Activated T-cell treated with anti-CD3 and anti-CD28 coated beads for 24 hours (primary cell): ENCODE measurements at regions not wholly inside any gene's neighbourhood (a gene's known extent, or its start where the extent isn't known, plus 50 kb on each side); places are given as distances from the start of the nearest gene placed in this dataset.
"Not testable (repeated sequence)": the region's sequence is repeated elsewhere in the genome, so short reads cannot be mapped to it uniquely, and the experiment has no call there.

Experiments
- DNase-seq: peaks from one replicate; pipeline ENCODE4 v3.0.0-alpha.2; 2020; ENCODE audit warnings: low read depth

DNA sequence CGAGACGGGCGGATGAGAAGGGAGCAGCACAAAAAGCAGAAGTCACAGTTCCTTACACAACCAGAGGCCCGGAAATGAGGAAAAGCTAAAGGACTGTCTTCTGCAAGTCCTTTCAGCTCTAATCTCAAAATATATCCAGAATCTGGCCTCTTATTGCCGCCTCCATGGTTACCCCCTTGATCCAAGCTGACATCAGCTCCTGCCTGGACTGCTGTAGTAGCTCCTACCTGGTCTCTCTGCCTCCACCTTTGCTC is 324.0 kb upstream of the ROPN1 start:
- DNase-seq = no peak

DNA sequence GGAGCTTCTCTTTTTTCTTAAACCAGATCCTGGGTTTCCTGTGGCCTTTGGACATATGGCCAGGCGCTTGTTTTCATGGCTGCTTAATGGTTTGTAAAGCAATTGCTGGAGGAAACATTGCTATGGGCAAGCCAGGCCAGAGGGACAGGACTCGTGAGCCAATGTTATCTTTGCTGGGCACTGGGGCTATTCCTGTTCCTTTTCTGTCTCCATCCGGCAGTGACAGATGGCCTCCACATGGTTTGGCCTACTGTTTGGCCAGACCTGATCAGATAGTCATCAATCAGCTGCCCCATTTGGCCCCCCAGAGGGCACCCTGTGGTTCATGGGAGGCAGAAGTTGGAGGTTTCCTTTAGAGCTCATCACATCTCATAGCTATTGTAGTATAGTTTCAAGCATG is 326.1 kb upstream of the ROPN1 start:
- no peak for DNase-seq

DNA sequence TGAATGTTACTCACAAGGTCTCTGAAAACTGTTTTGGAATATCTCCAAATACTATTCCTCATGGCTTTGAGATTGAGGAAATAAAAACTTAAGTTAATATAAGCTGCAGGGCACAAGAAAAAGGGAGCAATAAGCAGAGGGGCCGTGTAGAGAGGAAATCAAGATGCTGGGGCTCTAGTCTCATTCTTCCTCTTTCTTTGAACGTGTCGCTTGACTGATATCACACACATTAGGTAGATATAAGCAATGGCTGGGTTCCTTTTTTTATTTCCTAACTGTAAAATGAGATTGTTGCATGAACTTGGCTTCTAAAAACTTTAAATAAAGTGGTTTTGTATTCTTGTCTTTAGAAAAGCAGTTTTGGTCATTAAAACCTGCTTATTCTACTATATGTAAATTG is 326.7 kb upstream of the ROPN1 start:
- no peak for DNase-seq

DNA sequence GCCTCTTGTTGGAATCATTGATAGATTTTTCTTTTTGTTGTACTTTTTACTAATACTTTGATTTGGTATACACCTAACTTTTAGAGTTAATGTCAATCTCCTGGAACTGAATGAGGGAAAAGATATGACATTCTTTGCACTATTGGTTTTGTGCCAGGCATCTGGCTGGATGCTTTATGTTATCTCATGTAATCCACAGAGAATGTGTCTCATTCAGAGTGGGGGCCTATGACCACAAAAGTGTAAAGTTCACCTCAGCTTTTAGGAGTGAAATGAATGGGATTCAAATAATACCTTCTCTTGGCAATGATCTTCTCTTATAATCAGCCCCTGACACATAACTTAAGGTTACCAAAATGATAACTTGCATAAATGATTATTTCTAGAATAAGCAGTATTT is 329.1 kb upstream of the ROPN1 start:
- no peak for DNase-seq

DNA sequence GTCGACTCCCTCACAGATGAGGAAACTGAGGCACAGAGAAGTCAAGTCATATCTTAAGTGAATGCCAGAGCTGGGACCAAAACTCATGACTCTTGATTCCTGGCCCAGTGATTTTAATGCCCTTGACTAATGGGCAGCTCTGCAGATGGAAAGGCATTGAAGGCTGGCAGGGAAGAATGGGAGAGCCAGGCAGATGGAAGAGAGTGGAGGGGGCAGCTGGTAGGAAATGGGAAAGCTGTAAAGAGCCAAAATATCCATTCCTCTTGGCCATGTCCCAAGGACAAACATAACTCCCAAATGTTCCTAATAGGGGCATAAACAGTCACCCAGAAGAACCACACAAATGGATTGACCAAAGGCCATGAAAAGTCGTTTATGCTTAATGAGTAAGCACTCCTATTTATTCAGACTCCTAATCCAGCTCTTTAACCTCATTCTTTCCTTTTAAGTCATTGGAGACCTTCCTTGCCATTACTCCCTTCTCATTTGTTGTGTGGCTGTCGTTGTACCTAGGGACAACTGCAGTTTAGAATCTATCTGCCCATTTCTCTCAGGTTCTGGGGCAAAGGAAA is 330.5 kb upstream of the ROPN1 start:
- DNase-seq = no peak

DNA sequence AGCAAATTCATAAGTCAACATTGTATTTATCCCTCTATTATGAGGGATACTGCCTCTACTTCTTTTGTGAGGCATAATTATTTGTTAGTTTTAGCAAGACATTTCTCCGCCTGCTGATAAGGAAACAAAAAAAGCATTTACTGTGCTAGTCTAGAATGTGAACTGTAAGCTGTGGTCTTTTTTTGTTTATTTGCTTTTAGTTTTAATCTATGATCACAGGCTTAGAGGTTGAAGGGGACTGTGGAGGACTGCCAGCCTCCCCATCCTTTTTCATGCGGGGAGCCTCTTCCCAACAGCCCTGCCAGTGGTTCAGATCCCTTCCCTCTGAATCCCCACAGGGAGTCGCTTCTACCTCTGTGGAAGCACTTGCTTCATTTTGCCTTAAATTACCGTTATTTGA is 331.0 kb upstream of the ROPN1 start:
- no peak for DNase-seq

DNA sequence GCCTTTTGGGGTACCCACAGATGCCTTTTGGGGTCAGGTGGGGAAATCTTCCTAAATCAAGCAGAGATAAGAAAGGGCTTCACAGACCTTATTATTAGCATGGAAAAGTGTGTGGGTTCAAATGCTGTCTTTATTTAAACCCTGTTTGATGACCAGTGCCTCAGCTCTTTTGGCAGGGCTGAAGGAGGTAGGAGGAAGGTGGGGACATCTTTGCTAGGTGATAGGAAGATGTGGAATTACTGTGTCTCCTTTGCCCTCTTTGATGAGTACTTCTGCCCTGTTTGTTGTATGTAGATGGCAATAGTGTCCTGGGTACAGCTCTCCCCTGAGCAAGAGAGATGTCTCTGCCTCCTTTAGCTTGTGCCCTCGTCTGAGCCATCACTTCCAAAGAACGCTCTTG is 333.3 kb upstream of the ROPN1 start:
- DNase-seq = no peak

DNA sequence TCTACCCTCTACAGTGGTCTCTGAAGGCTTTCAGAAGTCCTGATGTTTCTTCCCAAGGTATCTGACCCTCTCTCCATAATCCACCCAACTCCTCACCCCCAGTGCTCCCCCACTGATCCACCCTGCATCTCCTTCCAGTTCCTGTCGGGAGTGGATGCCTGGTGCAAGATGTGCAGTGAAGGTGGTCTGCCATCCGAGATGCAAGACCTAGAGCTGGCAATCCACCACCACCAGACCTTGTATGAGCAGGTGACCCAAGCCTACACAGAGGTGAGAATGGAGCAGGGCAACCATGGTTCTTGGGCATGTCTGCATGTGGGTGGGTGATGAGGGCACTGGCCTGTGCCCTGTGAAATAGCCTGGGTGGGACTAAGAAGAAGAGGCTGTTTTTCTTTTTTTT is 337.8 kb upstream of the ROPN1 start:
- no peak for DNase-seq

DNA sequence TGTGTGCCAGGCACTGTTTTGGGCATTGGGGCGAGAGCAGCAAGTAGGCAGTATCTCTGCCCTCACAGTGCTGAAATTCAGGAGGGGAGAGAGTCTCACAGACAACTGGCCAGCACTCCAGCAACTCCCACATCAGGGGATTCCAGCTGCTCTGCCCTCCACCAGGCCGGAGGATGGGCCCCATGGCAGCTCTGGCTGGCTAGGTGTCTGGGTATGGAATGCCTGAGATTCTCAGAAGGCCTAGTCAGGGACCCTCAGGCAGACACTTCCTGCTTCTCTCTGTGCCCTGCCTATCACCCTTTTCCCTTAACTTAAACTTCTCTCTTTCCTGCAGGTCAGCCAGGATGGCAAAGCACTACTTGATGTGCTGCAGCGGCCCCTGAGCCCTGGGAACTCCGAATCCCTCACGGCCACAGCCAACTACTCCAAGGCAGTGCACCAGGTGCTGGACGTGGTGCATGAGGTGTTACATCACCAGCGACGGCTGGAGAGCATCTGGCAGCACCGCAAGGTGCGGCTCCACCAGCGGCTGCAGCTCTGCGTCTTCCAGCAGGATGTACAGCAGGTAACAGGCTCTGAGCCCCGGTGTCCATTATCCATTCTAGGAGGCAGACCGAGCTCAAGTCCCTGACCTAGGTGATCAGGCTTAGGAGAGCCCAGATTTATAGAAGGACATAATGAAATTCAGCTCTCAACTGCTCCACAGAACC is 342.2 kb upstream of the ROPN1 start:
- DNase-seq = no peak

DNA sequence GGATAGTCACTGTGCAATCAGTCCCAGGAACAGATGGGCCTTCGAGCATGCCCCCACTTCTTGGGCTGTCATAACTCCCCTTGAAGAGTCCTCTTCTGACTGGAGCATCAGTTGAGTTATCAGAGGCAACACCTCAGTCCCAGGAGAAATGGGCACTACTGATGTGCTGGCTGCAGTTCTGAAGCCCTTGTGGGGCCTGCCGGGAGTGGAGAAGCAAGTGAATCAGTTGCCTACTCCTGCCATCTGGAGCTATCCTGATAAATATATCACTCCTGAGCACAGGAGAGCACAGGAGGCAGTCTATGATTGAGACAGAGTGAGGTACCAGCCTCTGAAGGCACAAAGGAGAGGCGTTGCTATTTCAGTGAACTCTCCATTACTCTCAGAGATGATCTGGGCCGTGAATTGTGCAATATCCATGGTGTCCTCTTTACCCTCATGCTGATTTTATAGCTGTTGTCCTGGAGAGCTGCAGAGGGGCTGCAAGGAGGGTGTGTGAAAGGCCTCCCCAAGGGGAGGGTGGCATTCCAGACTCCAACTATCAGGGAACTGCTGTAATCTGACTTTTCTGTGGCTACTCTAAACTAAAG is 344.2 kb upstream of the ROPN1 start:
- no peak for DNase-seq

DNA sequence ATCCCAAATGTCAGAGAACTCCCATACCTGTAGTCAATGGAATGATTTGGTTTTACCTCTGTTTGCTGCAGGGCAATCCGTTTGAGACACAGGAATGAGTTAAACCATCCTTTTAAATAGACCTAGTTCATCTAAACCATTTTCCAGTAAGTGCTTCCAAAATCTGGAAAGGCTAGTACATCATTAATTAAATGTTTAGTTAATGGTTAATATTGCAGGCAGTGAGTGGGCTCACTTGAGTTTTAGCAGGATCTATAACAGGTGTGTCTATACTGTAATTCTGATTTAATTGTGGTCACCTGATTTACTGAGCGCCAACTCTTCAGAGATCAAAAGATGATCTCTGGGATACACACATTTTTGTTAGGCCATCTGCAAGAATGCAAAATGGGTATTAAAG is 353.9 kb upstream of the ROPN1 start:
- DNase-seq = no peak

DNA sequence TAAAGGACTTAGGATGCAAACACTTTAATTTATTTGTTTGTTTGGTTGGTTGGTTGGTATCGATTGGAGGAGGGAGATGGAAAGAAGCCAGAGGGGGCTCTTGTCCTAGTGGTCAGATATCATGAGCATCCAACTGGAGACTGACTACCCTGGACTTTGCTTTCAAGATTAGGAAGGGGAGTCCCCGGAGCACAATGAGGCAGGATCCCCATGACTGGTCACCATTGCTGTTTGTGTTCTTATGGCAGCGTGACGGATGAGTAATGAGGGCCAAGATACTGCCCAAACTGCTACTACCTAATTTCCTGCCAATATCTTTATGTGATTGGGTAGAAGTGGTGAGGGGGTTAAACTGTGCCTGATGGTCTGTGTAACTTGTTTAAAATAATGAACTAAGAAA is 354.6 kb upstream of the ROPN1 start:
- no peak for DNase-seq

DNA sequence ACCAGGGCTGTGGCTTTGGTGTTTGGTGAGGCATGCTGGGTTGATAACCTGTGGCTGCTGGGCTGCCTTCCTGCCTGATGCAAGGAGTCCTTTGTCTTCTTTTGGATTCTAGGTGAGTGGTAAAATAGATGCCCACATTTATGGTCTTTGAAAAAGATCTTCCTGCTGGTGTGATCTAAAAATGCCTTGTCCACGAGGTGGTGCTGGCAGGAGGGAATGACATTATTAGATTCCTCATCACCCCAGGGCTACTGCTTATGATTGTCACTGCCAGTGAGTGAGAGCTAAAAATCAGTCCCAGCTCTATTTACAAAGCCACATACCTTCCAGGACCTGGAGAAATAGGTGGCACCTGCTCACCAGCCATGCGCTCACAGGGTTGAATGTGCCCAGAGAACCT is 355.5 kb upstream of the ROPN1 start:
- no peak for DNase-seq

DNA sequence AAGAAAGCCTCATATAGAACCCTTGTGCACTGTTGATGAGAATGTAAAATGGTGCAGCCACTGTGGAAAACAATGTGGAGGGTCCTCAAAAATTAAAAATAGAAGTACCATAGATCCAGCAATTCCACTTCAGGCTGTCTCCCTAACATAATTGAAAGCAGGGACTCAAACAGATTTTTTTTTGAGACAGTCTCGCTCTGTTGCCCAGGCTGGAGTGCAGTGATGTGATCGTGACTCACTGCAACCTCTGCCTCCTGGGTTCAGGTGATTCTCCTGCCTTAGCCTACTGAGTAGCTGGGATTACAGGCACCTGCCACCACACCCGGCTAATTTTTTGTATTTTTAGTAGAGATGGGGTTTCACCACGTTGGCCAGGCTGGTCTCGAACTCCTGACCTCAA is 356.6 kb upstream of the ROPN1 start:
- not testable (repeated sequence) for DNase-seq

DNA sequence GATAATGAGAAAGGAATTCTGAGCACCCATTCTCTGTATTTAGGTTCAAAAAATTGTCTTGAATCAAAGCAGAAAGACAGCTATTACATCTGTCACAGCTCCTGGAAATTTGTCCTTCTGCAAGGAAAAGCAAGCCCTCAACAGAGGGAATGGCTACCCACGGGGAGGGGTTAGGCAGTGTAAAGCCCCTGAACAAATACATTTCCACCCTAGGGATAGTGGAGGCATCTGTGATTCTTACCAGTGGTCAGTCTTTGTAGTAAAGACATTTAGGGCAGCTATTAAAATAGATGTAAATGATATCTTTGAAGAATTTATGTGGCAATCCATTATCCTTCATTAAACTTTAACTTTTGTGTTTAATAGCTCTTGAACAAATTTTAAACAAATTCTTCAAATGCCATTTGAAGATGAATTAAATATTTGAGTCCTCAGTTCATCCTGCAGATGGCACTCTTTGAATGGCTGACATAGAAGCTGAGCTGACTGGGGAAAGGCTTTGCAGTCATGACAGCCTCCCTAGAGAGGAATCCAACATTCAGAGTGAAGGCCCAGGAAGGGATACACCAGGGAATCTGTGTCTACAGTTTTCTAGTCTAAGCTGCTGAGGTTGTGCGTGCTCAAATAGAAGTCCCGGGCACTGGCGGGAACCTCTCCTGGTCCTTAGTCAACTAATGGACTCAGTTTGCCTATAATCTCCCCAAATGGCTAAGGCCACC is 359.7 kb upstream of the ROPN1 start:
- DNase-seq = no peak

DNA sequence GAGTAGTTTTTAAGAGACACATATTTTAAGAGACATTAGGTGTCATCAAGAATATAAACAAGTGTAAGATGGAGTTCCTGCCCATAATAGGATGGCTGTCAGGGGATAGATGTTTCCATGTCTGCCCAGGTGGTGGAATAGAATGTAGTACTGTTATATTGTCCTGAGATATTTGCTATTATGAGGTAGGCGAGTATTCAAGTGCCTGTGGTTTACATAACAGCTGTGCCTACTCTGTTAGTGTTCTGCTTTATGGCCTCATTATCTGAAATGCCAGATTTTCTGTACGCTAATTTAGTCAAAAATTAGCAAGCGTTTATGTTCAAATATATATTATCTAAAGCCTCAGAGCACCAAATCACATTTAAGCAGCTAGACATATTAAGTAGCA is 360.2 kb upstream of the ROPN1 start:
- DNase-seq = no peak

DNA sequence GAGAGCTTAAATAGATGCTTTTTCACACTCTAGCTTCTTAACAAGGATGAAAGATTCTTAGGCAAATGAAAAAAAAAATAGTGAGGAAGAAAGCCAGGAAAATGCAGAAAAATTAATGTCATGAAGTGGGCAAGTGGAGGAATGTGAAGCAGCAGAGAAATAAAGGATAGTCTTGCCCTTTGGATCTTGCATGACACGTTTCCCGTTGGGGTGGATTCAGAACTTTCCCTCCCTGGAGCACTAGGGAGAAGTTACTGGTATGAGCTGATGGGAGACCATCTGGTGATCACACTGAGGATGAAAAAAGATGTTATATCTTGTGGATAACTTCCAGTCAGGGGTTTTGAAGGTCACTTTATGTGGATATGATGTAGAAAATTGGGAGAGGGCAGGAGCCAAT is 361.8 kb upstream of the ROPN1 start:
- no peak for DNase-seq

DNA sequence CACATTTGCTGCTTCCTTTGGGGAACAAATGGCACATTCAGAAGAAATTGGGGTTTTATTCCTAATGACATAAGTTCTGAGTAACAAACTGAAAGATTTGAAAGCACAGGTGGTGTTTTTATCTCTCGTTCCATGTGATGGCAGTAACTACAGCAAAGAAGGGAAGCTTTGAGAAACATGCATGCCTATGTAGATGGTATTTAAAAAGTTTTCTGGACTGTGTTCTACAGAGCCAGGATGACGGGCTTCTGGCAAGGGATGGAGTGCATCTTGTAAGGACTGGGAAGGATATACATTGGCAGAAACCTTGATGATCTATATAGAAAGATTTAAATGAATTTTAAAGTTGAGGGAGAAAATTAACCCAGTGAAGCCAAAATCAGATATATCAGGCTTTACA is 362.2 kb upstream of the ROPN1 start:
- DNase-seq = no peak

DNA sequence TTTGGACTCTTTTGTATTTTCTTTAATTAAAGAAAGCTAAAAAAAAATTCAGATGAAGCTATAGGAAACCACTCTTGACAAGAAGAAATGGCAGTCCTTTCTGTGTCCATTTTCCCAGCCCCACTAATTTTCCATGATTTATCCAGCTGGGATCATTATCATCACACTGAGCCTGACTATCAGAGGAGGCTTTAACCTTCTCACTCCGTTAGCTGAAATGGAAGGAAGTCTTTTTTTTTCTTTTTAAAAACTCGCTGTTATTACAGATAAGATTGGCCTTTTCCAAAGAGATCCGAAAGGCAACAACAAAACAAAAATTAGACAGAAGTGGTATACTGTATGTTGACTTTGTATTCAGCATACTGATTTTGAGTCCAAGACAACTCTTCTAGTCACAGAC is 366.2 kb upstream of the ROPN1 start:
- DNase-seq = no peak

DNA sequence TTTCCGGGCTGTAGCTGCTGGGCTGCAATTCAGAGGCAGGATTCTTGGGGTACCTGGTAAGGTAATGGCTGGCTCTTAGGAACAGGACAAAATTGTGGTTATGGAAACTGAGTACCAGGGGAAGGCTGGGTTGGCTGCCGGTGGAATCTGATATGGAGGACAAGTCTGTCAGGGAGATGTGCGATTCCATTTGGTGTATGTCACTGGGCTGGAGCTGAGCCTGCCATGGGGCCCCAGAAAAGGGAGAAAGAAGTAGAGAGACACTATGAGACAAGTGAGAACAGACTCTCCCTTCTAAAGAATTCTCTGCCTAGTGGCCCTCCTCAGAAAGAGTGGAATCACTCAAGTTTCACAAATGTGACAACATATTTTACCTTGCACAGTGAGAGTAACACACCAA is 368.2 kb upstream of the ROPN1 start:
- DNase-seq = no peak

DNA sequence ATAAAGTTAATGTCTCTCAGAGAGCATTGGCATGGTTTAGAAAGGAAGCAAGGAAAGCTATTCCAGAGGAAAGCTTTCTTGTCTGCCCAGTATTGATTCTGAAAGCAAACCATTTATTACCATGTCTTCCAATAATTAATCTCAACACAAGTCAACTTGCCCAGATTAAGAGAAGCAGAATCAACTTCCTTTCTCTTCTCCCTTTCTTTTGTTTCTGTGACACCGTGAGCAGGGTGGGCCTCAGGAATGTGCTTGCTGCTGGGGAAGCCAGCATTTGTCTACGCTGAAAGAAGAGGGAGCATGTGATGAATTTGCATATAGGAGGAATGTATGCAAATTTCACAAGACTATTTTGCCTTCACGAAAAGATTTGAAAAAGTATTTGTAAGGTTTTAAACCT is 368.6 kb upstream of the ROPN1 start:
- no peak for DNase-seq

DNA sequence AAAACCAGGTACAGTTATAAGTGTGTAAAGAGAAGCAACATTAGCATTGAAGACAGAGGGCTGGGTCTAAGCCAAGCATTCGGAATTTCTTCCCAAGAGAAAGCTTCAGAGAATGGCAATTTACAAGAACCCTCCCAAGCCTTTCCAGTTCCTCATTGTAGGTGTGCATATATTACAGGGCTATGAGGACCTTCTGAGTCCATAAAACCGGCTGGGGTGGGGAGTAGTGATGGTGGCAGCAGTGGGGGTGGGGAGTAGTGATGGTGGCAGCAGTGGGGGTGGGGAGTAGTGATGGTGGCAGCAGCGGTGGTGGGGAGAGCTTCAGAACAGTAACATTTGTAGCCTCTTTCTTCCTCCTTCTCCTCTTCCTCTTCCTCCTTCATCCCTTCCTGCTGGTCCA is 368.7 kb upstream of the UMPS start:
- no peak for DNase-seq

DNA sequence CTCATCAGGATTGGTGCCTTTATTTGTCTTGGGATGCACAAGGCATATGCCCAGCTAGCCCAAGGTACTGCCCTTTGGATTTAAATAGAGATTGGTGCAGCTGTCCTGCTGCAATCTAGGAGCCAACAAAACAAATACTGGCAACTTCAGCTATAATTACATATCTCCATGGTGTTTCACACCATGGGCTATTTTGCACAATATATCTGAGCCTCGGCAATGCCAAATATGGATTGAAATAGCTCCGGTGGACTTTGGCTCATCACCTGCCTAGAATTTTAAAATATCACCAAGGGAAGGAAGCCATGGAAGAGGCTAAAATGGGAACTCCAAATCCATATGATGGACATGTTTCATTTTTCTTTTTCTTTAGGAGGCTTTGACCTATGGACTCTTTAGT is 367.8 kb upstream of the UMPS start:
- DNase-seq = no peak

DNA sequence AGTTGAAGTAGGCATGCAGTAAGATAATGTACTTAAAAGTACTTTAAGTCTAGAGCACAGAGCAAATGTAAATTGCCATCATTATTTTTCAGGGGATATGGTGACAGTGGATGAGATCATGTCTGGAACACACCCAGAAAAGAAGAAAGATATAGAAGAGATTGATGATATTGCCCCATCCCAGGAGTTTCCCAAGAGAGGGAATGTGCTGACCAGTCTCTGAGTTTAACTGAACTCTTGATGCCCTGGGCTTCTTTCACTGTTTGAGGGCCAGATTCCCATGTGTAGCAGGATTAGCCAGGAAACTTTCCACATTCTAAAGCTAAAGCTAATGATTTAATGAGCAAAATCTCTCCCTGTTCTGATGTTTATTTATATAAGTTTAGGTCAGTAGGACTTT is 366.8 kb upstream of the UMPS start:
- no peak for DNase-seq
